ENCODE measurements at regions not wholly inside any gene's neighbourhood (a gene's known extent, or its start where the extent isn't known, plus 50 kb on each side); places are given as distances from the start of the nearest gene placed in this dataset.

DNA sequence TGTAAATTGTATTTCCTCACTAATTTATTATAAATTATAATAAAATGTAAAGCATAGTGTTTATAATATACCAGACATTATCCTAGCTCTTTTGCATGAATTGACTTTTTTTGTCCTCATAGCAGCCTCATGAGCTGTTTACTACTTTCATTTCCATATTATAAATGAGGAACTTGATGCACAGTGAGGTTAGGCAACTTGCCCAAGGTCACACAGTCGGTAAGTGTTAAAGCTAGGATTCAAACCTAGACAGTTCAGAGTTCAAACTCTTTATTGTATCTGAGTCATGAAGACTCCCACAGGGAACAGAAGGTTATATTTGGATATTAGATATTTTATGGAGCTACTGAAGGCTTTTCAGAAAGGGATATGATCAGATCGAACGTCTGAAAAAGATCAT lies 322.2 kb upstream of the SATB1 start:
- no peak for DNase-seq
- H3K36me3 ChIP-seq = no peaks in the 10 kb centered on the region
- H3K9me3 ChIP-seq = no peaks in the 10 kb centered on the region
- 32% methylated on average over 3 of the region's 3 CpGs for WGBS (ENCODE audit: insufficient coverage, low coverage, low lambda C conversion rate, missing lambda C conversion rate)
- H3K4me1 ChIP-seq = no peaks in the 10 kb centered on the region
- TF ChIP-seq POLR2A (IDR thresholded peaks at IDR 0.05) = no peak
- no peak for TF ChIP-seq CTCF (IDR thresholded peaks at IDR 0.05)
- intact Hi-C loops (cut with DNase I) = no loop called here
- no peaks in the 10 kb centered on the region for H3K27me3 ChIP-seq
- no peak overlapping the region for H3K27ac ChIP-seq
- H3K4me3 ChIP-seq = no peak overlapping the region
- peak in 2 of 4 donors; percentile 50 to 54 for ATAC-seq

DNA sequence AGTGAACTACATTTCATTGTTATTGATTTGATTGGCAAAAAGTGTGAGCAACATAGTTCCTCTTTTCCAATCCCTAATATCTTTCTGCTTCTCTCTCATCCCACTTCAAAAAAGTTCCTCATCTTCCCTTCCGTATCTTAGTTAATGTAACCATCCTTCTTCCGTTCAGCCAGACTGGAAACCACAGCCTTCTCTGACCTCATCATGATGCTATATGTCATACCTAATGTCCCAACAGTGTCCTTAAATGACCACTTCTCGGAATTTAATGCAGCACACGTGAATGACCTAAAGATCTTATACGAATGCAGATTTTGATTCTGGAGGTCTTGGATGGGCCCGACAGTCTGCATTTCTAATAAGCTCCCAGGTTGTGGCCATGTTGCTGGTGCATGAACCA lies 320.3 kb upstream of the SATB1 start:
- DNase-seq (no peak), ATAC-seq (peak; percentile 18 to 55 (median 41))
- TF ChIP-seq POLR2A (IDR thresholded peaks at IDR 0.05) (no peak), CTCF (IDR thresholded peaks at IDR 0.05) (no peak)
- no peaks in the 10 kb centered on the region for H3K27me3 ChIP-seq
- H3K27ac ChIP-seq = no peak overlapping the region
- H3K4me3 ChIP-seq = no peak overlapping the region
- intact Hi-C loops (cut with DNase I) = no loop called here
- no peaks in the 10 kb centered on the region for H3K36me3 ChIP-seq
- H3K9me3 ChIP-seq = no peaks in the 10 kb centered on the region
- WGBS (ENCODE audit: insufficient coverage, low coverage, low lambda C conversion rate, missing lambda C conversion rate) = 36% methylated on average over 6 of the region's 6 CpGs
- H3K4me1 ChIP-seq = no peaks in the 10 kb centered on the region

DNA sequence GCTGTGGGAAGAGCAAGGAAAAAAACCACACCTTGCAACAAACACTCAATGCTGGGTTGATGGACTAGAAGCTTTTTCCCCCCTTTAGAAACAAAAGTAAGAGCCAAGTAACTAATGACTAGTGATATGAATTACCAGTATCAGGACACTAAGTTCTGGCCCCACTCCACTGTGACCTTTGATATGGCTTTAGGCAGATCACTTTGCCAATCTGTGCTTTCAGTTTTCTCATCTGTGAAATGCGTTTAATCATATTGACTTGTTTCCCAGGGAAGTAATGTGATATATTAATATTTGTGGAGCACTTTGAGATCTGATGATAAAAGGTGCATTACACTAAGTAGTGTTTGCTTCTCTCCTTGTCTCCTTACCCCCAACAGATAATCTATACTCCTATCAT lies 319.3 kb upstream of the SATB1 start:
- no peaks in the 10 kb centered on the region for H3K4me1 ChIP-seq
- no peak overlapping the region for H3K4me3 ChIP-seq
- no peak for ATAC-seq
- no peak overlapping the region for H3K27ac ChIP-seq
- WGBS (ENCODE audit: insufficient coverage, low coverage, low lambda C conversion rate, missing lambda C conversion rate) = 23% methylated on average over 1 of the region's 1 CpG
- intact Hi-C loops (cut with DNase I) = no loop called here
- no peaks in the 10 kb centered on the region for H3K36me3 ChIP-seq
- no peak for TF ChIP-seq POLR2A (IDR thresholded peaks at IDR 0.05)
- no peak for TF ChIP-seq CTCF (IDR thresholded peaks at IDR 0.05)
- no peak for DNase-seq
- no peaks in the 10 kb centered on the region for H3K9me3 ChIP-seq
- no peaks in the 10 kb centered on the region for H3K27me3 ChIP-seq

GRCh38 chr3:18743761-18744160 lies 318.6 kb upstream of the SATB1 start:
- WGBS (ENCODE audit: insufficient coverage, low coverage, low lambda C conversion rate, missing lambda C conversion rate) = 30% methylated on average over 2 of the region's 2 CpGs
- ATAC-seq = no peak

More at GRCh38 chr3:18743761-18744160, 318.6 kb upstream of the SATB1 start:
- Histone ChIP-seq H3K9me3 (no peaks in the 10 kb centered on the region), H3K4me1 (no peaks in the 10 kb centered on the region), H3K4me3 (no peak overlapping the region), H3K36me3 (no peaks in the 10 kb centered on the region), H3K27ac (no peak overlapping the region), H3K27me3 (no peaks in the 10 kb centered on the region)
- TF ChIP-seq CTCF (IDR thresholded peaks at IDR 0.05) (no peak), POLR2A (IDR thresholded peaks at IDR 0.05) (no peak)
- DNase-seq = no peak
- intact Hi-C loops (cut with DNase I) = no loop called here

All from right lobe of liver (tissue), 6 donors.